ENCODE measurements at regions not wholly inside any gene's neighbourhood (a gene's known extent, or its start where the extent isn't known, plus 50 kb on each side); places are given as distances from the start of the nearest gene placed in this dataset.
"Not testable (repeated sequence)": the region's sequence is repeated elsewhere in the genome, so short reads cannot be mapped to it uniquely, and the experiment has no call there.

GRCh38 chr12:113726254-113726819 is 239.8 kb downstream of the RBM19 start:
- no peak for DNase-seq (ENCODE audit: low read depth)

DNA sequence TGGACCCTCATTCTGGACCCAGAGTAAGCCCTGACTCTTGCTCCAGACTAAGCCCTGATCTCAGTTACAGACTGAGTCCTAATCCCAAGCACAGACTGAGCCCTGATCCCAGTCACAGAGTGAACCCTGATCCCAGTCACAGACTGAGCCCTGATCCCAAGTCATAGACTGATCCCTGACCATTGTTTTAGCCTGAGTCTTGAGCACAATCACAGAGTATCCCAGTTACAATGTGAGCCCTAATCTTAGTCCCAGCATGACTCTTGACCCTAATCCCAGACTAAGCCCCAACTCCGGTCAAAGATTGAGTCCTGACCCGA is 240.6 kb downstream of the RBM19 start:
- no peak for DNase-seq (ENCODE audit: low read depth)

DNA sequence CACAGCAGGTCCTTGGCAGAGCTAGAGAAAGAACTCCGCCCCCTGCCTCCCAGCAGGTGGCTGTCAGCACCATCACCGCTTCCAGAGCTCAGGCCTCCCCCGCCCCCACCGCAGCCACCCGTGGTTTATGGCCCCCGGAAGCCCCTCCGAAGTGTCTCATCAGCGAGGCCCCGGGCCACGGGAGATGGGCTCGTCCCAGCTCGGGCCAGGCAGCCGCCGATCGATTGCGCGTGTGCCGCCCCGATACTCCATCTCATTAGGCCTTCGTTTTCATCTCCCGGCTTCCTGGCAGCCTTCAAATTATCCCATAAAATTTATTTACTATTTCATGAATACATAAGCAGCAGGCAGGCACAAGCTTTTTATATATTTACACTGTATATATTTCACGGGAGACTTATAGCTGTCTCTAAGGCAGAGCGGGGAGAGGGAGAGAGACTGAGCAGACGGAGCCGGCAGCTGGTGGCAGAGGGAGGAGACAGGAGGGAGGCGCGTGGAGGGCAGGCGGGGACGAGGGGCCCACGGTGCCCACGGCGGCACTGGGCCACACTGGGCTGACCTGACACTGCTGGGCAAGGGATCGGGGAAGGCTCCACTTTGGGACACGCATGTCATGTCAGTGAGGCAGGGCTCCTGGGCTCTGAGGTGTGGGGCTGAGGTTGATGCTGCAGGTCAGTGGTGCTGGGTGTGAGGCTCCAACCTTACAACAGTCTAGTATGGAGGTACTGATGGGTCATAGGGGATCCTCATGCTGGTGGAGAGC is 241.2 kb downstream of the RBM19 start:
- DNase-seq (ENCODE audit: low read depth), result no peak

DNA sequence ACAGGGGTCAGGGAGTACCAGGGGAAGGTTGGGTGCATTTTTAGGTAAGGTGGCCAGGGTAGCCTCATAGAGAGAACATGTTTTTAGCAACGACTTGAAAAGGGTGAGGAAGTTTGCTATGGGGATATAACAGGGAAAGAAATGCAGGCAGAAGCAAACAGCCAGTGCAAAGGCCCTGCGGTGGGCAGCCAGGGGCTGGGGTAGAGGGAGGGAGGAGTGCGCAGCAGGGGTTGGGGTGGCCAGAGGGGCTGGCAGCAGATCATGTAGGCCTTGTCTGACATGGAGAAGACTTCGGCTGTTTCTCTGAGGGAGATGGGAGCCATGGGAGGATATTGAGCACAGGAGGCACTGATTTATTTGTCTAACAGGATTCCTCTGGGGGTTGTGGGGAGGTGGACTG is 242.5 kb downstream of the RBM19 start:
- DNase-seq (ENCODE audit: low read depth), result no peak

DNA sequence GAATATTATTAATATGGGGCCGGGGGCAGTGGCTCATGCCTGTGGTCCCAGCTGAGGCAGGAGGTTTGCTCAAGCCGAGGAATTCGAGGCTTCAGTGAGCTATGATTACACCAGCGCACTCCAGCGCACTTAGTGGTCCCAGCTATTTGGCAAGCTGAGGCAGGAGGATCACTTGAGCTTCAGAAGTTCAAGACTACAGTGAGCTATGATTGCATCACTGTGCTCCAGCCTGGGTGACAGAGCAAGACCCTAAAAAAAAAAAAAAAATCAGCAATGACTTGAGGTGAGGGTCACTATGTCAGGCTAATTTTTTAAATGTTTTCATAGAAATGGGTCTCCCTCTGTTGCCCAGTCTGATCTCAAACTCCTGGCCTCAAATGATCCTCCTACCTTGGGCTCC is 243.4 kb downstream of the RBM19 start:
- no peak for DNase-seq (ENCODE audit: low read depth)

GRCh38 chr12:113720629-113721028 is 245.5 kb downstream of the RBM19 start:
- DNase-seq (ENCODE audit: low read depth), result no peak

- no peak for DNase-seq (ENCODE audit: low read depth)
Observed at GRCh38 chr12:113719911-113720591, 246.1 kb downstream of the RBM19 start.

GRCh38 chr12:113713156-113713555 is 241.5 kb upstream of the LHX5 start:
- DNase-seq (ENCODE audit: low read depth), result no peak

GRCh38 chr12:113712481-113712880 is 240.8 kb upstream of the LHX5 start:
- DNase-seq (ENCODE audit: low read depth), result no peak

DNA sequence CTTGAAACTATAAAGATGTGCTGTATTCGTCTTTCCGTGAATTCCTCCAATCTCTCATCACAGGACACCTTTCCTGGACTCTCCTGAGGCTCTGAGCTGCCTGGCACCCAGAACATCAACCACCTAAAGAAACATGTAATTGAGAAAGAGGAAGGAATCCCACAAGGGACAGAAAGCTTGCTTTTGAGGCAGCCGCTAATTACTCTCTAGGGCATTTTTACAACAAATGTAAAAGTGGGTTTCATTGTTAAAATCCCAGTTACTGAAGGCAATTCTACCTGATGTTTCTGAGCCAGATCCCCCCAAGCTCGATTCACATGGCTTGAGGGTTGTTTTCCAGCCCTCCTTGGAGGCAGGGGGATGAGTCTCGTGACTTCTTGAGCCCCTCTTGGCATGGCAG is 238.5 kb upstream of the LHX5 start:
- DNase-seq (ENCODE audit: low read depth), result no peak

DNA sequence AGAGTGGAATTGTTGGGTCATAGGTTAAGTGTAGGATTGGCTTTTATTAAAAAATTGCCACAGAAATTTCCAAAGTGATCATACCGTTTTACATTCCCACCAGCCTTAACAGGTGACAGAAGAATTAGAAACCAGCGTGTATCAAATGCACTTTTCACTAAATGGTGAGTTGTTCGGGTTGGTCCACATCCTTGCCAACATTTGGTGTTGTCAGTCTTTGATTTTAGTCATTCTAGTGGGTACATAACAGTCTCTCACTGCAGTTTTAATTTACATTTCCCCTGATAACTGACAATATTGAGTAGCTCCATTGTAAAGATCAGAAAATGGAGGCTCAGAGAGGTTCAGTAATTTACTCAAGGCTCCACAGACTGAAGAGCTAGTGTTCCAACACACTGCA is 237.8 kb upstream of the LHX5 start:
- no peak for DNase-seq (ENCODE audit: low read depth)

- no peak for DNase-seq (ENCODE audit: low read depth)
Observed at GRCh38 chr12:113702836-113703235, 231.2 kb upstream of the LHX5 start.

- no peak for DNase-seq (ENCODE audit: low read depth)
Observed at GRCh38 chr12:113702276-113702675, 230.6 kb upstream of the LHX5 start.

DNA sequence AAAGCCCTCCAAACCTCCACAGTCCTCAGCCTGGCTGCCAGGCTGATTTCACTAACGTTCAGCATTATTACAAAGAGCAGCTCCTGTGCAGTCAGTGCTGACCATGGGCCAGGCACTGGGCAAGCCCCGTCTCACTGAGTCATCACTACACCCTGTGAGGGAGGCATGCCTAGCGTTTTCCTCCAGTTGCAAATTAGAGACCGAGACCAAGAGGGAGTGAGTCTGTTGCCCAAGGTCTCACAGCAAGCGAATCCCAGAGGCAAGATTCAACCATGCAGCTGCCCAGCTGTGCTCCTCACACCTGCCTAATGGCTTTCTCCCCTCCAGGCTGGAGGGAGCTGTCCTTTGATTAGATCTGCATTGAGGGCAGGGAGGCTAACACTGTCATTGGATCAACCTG is 229.3 kb upstream of the LHX5 start:
- DNase-seq (ENCODE audit: low read depth), result peak; percentile 72

DNA sequence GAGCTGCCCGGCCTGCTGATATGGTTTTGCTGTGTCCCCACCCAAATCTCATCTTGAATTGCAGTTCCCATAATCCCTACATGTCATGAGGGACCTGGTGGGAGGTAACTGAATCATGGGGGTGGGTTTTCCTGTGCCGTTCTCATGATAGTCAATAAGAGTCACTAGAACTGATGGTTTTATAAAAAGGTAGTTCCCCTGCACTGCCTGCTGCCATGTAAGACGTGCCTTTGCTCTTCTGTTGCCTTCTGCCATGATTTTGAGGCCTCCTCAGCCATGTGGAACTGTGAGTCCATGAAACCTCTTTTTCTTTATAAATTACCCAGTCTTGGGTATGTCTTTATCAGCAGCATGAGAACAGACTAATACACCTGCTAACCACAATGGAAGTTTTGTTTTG is 228.3 kb upstream of the LHX5 start:
- DNase-seq (ENCODE audit: low read depth), result not testable (repeated sequence)

DNA sequence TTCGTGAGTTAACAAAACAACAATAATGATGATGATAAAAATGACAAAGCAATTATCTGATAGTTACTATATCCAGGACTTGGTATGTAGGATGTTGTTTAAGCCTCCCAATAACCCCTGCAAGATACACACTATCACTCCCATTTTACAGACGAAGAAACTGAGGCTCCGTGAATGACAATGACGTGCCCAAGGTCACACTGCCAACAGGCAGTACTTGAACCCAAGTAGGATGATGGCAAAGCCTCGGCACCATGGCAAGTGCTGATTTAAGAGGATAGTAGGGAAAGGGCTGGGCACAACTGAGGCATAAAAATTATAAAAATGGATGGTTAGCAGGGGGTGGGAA is 226.8 kb upstream of the LHX5 start:
- DNase-seq (ENCODE audit: low read depth), result no peak

DNA sequence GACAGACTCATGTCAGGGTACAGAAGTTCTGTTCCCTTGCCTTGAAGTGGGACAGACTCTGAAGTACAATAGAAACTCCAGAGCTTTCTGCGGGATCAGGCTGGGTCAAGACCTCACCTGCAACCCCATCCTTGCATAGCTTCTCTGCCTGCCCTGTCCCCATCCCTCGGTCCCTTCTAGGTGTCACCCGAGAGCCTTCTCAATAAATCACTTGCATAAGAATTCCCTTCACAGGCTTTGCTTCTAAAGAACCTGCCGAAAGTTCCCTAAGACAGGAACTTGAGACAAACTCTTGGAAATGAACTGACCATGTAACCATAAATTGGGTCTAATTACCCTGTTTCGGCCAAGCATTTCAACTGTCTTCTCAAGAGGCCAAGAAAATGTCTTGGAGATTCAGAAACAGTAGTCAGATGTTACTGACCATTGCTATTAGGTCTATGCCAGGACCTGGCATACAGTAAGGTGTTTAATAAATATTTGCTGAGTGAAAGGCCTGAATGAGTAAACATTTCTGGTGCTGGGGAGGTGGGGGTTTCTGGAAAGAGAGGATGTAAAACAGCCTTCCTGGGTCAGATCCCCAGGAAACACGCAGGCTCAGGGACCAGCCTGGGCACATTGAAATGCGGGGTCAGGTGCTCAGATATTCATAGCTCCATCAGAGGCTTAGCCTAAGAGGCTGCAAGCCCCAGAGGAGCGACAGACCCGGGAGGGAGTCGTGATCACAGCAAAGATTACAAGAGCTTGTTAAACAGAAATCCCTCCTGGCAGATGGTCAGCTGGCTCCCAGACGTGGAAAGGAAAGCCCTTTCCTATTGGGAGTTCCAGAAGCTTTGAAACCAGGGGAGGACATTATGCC is 226.2 kb upstream of the LHX5 start:
- no peak for DNase-seq (ENCODE audit: low read depth)

- no peak for DNase-seq (ENCODE audit: low read depth)
Observed at GRCh38 chr12:113697104-113697503, 225.4 kb upstream of the LHX5 start.

- no peak for DNase-seq (ENCODE audit: low read depth)
Observed at GRCh38 chr12:113693693-113694092, 222.0 kb upstream of the LHX5 start.

DNA sequence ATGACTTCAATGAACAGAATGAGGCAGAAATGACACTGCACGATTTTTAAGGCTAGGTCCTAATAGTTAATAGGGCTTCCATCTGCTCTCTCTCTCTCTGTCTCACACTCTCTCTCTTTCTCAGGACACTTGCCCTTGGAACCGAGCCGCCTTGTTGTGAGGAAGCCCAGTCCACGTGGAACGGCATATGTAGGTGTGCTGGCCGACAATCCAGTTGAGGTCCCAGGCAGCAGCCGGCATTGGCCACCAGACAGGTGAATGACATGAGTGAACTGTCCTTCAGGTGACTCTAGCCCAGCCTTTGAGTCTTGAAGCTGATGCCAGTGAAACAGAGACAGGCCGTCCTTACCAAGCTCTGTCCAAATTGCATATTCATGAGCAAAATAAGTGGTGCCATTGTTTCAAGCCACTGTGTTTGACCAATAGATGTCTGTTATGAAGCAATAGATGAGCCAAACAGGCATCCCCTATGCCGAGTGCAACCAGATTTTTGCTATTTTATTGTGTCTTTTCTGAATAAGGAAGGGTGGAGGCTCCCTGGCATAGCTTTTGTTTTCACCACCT is 217.5 kb upstream of the LHX5 start:
- no peak for DNase-seq (ENCODE audit: low read depth)

DNA sequence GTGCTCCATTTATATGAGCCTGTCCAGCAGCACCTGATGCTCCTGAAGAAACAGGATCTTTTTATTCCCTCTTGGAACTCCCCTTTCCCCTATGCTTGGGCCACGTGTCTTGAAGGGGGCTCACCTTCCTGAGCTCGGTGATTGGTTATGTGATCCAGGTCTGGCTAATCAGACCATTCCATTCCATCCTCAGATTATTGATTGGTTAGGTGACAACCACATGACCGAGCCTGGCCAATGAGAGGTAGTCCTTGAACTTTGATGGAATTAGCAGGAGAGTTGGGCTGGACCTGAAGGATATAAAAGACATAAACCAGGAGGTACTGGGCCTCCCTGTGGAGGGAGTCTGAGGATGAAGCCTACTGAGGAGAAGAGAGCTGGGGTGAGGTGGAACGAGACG is 216.6 kb upstream of the LHX5 start:
- DNase-seq (ENCODE audit: low read depth), result no peak
